Upper lobe of left lung (tissue), 4 donors: ENCODE measurements at regions not wholly inside any gene's neighbourhood (a gene's known extent, or its start where the extent isn't known, plus 50 kb on each side); places are given as distances from the start of the nearest gene placed in this dataset.

Experiments
- CTCF ChIP-seq, 6 experiments: fragments of 450-650 bp in 4 of 6; fragments of 200-600 bp in 2 of 6; sonication (generic) in 2 of 6; IDR thresholded peaks; one replicate each; pipeline ENCODE4 v1.5.1; 2016 to 2019; ENCODE audit warnings: antibody characterized with exemption in 6 of 6
- EP300 ChIP-seq, 4 donors: sonication (generic); formaldehyde crosslinking; IDR thresholded peaks; one replicate each; pipeline ENCODE4 v1.5.1; 2017; ENCODE audit warnings: antibody characterized with exemption in 4 of 4, control low read depth in 2 of 4
- POLR2A ChIP-seq, 4 donors: fragments of 450-650 bp; IDR thresholded peaks; one replicate each; pipeline ENCODE4 v1.5.1; 2016 to 2017; ENCODE audit warnings: antibody characterized with exemption in 4 of 4, mild to moderate bottlenecking in 2 of 4
- POLR2AphosphoS5 ChIP-seq, 2 donors: sonication (generic); formaldehyde crosslinking; IDR thresholded peaks; one replicate each; pipeline ENCODE4 v1.5.1; 2017; ENCODE audit warnings: antibody characterized with exemption in 2 of 2

- TF ChIP-seq CTCF (IDR thresholded peaks at IDR 0.05) (no peak), POLR2AphosphoS5 (IDR thresholded peaks at IDR 0.05) (no peak), POLR2A (IDR thresholded peaks at IDR 0.05) (no peak), EP300 (IDR thresholded peaks at IDR 0.05) (no peak)
Observed at GRCh38 chr3:153099131-153099530, 62.9 kb upstream of the RAP2B start.
